ENCODE measurements at regions not wholly inside any gene's neighbourhood (a gene's known extent, or its start where the extent isn't known, plus 50 kb on each side); places are given as distances from the start of the nearest gene placed in this dataset.

DNA sequence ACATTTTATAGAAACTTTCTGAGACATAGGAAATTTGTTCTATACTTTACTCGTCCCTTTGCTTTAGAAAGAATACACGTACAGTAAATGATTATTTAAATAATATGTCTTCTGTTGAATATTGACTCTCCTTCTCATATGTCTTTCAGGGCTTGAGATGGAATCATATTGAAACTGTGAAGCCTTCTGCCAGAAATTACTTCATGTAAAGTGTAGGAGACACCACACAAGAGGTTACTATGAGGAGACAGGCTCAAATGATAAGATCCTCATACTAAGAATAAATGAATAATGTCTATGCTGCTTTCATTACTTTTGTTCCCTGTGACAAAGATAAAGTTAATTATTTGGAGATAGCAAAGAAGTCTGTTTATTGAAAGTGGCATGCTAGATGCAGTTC, 1240.3 kb upstream of the MAP3K7 start (continued):
- no peak for TF ChIP-seq CBX3 (IDR thresholded peaks at IDR 0.05; ENCODE audit: borderline replicate concordance, low read depth)
- TF ChIP-seq, protein P1, sequence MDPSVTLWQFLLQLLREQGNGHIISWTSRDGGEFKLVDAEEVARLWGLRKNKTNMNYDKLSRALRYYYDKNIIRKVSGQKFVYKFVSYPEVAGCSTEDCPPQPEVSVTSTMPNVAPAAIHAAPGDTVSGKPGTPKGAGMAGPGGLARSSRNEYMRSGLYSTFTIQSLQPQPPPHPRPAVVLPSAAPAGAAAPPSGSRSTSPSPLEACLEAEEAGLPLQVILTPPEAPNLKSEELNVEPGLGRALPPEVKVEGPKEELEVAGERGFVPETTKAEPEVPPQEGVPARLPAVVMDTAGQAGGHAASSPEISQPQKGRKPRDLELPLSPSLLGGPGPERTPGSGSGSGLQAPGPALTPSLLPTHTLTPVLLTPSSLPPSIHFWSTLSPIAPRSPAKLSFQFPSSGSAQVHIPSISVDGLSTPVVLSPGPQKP (IDR thresholded peaks at IDR 0.05; ENCODE audit: low read depth, low read length), result no peak
- TF ChIP-seq, protein P2, sequence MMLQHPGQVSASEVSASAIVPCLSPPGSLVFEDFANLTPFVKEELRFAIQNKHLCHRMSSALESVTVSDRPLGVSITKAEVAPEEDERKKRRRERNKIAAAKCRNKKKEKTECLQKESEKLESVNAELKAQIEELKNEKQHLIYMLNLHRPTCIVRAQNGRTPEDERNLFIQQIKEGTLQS (IDR thresholded peaks at IDR 0.05; ENCODE audit: borderline replicate concordance, extremely low read depth, low read depth, low read length), result no peak
- TF ChIP-seq POLR2A (IDR thresholded peaks at IDR 0.05; ENCODE audit: low read depth, low read length), result no peak
- TF ChIP-seq KDM1A (IDR thresholded peaks at IDR 0.05; ENCODE audit: borderline replicate concordance), result no peak
- TF ChIP-seq ZNF622 (IDR thresholded peaks at IDR 0.05), result no peak
- TF ChIP-seq EGR1 (IDR thresholded peaks at IDR 0.05; ENCODE audit: borderline replicate concordance in 1 of 2, low read depth in 2 of 2, low read length in 2 of 2), result no peak
- TF ChIP-seq, protein P3, sequence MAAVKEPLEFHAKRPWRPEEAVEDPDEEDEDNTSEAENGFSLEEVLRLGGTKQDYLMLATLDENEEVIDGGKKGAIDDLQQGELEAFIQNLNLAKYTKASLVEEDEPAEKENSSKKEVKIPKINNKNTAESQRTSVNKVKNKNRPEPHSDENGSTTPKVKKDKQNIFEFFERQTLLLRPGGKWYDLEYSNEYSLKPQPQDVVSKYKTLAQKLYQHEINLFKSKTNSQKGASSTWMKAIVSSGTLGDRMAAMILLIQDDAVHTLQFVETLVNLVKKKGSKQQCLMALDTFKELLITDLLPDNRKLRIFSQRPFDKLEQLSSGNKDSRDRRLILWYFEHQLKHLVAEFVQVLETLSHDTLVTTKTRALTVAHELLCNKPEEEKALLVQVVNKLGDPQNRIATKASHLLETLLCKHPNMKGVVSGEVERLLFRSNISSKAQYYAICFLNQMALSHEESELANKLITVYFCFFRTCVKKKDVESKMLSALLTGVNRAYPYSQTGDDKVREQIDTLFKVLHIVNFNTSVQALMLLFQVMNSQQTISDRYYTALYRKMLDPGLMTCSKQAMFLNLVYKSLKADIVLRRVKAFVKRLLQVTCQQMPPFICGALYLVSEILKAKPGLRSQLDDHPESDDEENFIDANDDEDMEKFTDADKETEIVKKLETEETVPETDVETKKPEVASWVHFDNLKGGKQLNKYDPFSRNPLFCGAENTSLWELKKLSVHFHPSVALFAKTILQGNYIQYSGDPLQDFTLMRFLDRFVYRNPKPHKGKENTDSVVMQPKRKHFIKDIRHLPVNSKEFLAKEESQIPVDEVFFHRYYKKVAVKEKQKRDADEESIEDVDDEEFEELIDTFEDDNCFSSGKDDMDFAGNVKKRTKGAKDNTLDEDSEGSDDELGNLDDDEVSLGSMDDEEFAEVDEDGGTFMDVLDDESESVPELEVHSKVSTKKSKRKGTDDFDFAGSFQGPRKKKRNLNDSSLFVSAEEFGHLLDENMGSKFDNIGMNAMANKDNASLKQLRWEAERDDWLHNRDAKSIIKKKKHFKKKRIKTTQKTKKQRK (IDR thresholded peaks at IDR 0.05; ENCODE audit: low read depth, low read length), result no peak
- TF ChIP-seq MXI1 (IDR thresholded peaks at IDR 0.05; ENCODE audit: low read depth, low read length), result no peak
- TF ChIP-seq ETV6 (conservative IDR thresholded peaks at IDR 0.05 in 1 of 2, IDR thresholded peaks at IDR 0.05 in 1 of 2; ENCODE audit: borderline replicate concordance in 1 of 2, low read depth in 1 of 2), result no peak
- TF ChIP-seq, protein P4, sequence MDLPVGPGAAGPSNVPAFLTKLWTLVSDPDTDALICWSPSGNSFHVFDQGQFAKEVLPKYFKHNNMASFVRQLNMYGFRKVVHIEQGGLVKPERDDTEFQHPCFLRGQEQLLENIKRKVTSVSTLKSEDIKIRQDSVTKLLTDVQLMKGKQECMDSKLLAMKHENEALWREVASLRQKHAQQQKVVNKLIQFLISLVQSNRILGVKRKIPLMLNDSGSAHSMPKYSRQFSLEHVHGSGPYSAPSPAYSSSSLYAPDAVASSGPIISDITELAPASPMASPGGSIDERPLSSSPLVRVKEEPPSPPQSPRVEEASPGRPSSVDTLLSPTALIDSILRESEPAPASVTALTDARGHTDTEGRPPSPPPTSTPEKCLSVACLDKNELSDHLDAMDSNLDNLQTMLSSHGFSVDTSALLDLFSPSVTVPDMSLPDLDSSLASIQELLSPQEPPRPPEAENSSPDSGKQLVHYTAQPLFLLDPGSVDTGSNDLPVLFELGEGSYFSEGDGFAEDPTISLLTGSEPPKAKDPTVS (IDR thresholded peaks at IDR 0.05; ENCODE audit: low read depth, low read length), result no peak

All from GM12878 (cell line).